ENCODE measurements at regions not wholly inside any gene's neighbourhood (a gene's known extent, or its start where the extent isn't known, plus 50 kb on each side); places are given as distances from the start of the nearest gene placed in this dataset.

- DNase-seq (ENCODE audit: low read depth in 1 of 2, low spot score in 1 of 2), result no peak
Observed at GRCh38 chr2:157125685-157126084, 131.8 kb upstream of the GALNT5 start.

GRCh38 chr2:157127249-157128012, 130.1 kb upstream of the GALNT5 start:
- DNase-seq (ENCODE audit: low read depth in 1 of 2, low spot score in 1 of 2), result no peak

- no peak for DNase-seq (ENCODE audit: low read depth in 1 of 2, low spot score in 1 of 2)
Observed at GRCh38 chr2:157143901-157144300, 113.6 kb upstream of the GALNT5 start.

- no peak for DNase-seq (ENCODE audit: low read depth in 1 of 2, low spot score in 1 of 2)
Observed at GRCh38 chr2:157149270-157149669, 108.2 kb upstream of the GALNT5 start.

- DNase-seq (ENCODE audit: low read depth in 1 of 2, low spot score in 1 of 2), result no peak
Observed at GRCh38 chr2:157150747-157151146, 106.8 kb upstream of the GALNT5 start.

GRCh38 chr2:157152362-157152761, 105.1 kb upstream of the GALNT5 start:
- DNase-seq (ENCODE audit: low read depth in 1 of 2, low spot score in 1 of 2), result no peak

- no peak for DNase-seq (ENCODE audit: low read depth in 1 of 2, low spot score in 1 of 2)
Observed at GRCh38 chr2:157155992-157156391, 101.5 kb upstream of the GALNT5 start.

GRCh38 chr2:157158111-157158510, 99.4 kb upstream of the GALNT5 start:
- no peak for DNase-seq (ENCODE audit: low read depth in 1 of 2, low spot score in 1 of 2)

- DNase-seq (ENCODE audit: low read depth in 1 of 2, low spot score in 1 of 2), result no peak
Observed at GRCh38 chr2:157159221-157159934, 98.1 kb upstream of the GALNT5 start.

GRCh38 chr2:157160111-157160510, 97.4 kb upstream of the GALNT5 start:
- no peak for DNase-seq (ENCODE audit: low read depth in 1 of 2, low spot score in 1 of 2)

- no peak for DNase-seq (ENCODE audit: low read depth in 1 of 2, low spot score in 1 of 2)
Observed at GRCh38 chr2:157164370-157164769, 93.1 kb upstream of the GALNT5 start.

- no peak for DNase-seq (ENCODE audit: low read depth in 1 of 2, low spot score in 1 of 2)
Observed at GRCh38 chr2:157164891-157165290, 92.6 kb upstream of the GALNT5 start.

- no peak for DNase-seq (ENCODE audit: low read depth in 1 of 2, low spot score in 1 of 2)
Observed at GRCh38 chr2:157168501-157168900, 89.0 kb upstream of the GALNT5 start.

GRCh38 chr2:157169889-157170288, 87.6 kb upstream of the GALNT5 start:
- no peak for DNase-seq (ENCODE audit: low read depth in 1 of 2, low spot score in 1 of 2)

GRCh38 chr2:157170299-157170698, 87.2 kb upstream of the GALNT5 start:
- no peak for DNase-seq (ENCODE audit: low read depth in 1 of 2, low spot score in 1 of 2)

- DNase-seq (ENCODE audit: low read depth in 1 of 2, low spot score in 1 of 2), result no peak
Observed at GRCh38 chr2:157172239-157172638, 85.3 kb upstream of the GALNT5 start.

- DNase-seq (ENCODE audit: low read depth in 1 of 2, low spot score in 1 of 2), result no peak
Observed at GRCh38 chr2:157172866-157173578, 84.5 kb upstream of the GALNT5 start.

- DNase-seq (ENCODE audit: low read depth in 1 of 2, low spot score in 1 of 2), result no peak
Observed at GRCh38 chr2:157173740-157174184, 83.7 kb upstream of the GALNT5 start.

- no peak for DNase-seq (ENCODE audit: low read depth in 1 of 2, low spot score in 1 of 2)
Observed at GRCh38 chr2:157174321-157174720, 83.2 kb upstream of the GALNT5 start.

- no peak for DNase-seq (ENCODE audit: low read depth in 1 of 2, low spot score in 1 of 2)
Observed at GRCh38 chr2:157176602-157177001, 80.9 kb upstream of the GALNT5 start.

GRCh38 chr2:157178874-157179273, 78.6 kb upstream of the GALNT5 start:
- no peak for DNase-seq (ENCODE audit: low read depth in 1 of 2, low spot score in 1 of 2)
